Liver (tissue), 8 donors: ENCODE measurements at regions not wholly inside any gene's neighbourhood (a gene's known extent, or its start where the extent isn't known, plus 50 kb on each side); places are given as distances from the start of the nearest gene placed in this dataset.

Experiments
- DNase-seq: peaks from one replicate; pipeline ENCODE4 v3.0.0-alpha.2; 2017; ENCODE audit warnings: low spot score
- H3K27ac ChIP-seq, 2 donors: one replicate each; pipeline ENCODE4 v1.7.0; 2013; ENCODE audit warnings: inconsistent platforms in 2 of 2, low read length in 2 of 2, control low read depth in 1 of 2, low read depth in 1 of 2, mild to moderate bottlenecking in 1 of 2
- H3K27me3 ChIP-seq, 4 donors: one replicate each; pipeline versions ENCODE4 v1.6.1 to v1.7.0; 2013; ENCODE audit warnings: low read length in 3 of 4, inconsistent platforms in 1 of 4, mild to moderate bottlenecking in 1 of 4, moderate library complexity in 1 of 4; ENCODE audit not compliant: control insufficient read depth in 4 of 4, insufficient read depth in 4 of 4
- H3K36me3 ChIP-seq, 4 donors: one replicate each; pipeline versions ENCODE4 v1.6.1 to v1.7.0; 2013; ENCODE audit warnings: low read length in 3 of 4, mild to moderate bottlenecking in 3 of 4, low read depth in 1 of 4, moderate library complexity in 1 of 4; ENCODE audit not compliant: control insufficient read depth in 4 of 4, insufficient read depth in 3 of 4
- H3K4me1 ChIP-seq, 4 donors: one replicate each; pipeline versions ENCODE4 v1.6.1 to v1.7.0; 2013; ENCODE audit warnings: low read length in 3 of 4, mild to moderate bottlenecking in 3 of 4, moderate library complexity in 1 of 4; ENCODE audit not compliant: control insufficient read depth in 4 of 4, insufficient read depth in 4 of 4
- H3K4me3 ChIP-seq, 3 donors: one replicate each; pipeline versions ENCODE4 v1.6.1 to v1.7.0; 2013; ENCODE audit warnings: low read length in 3 of 3, control low read depth in 1 of 3, low read depth in 1 of 3, mild to moderate bottlenecking in 1 of 3
- H3K9ac ChIP-seq, 2 donors: one replicate each; pipeline ENCODE4 v1.7.0; 2013; ENCODE audit warnings: low read length in 2 of 2, mild to moderate bottlenecking in 2 of 2, moderate library complexity in 2 of 2, control low read depth in 1 of 2, low read depth in 1 of 2
- H3K9me3 ChIP-seq, 4 donors: one replicate each; pipeline versions ENCODE4 v1.6.1 to v1.7.0; 2013; ENCODE audit warnings: low read length in 3 of 4; ENCODE audit not compliant: control insufficient read depth in 4 of 4
- ATF3 ChIP-seq: IDR thresholded peaks from 2 replicates; pipeline ENCODE4 v1.6.1; 2016; ENCODE audit warnings: antibody characterized with exemption
- CTCF ChIP-seq: fragments of 150-350 bp; IDR thresholded peaks from 2 replicates; pipeline ENCODE4 v1.5.1; 2017; ENCODE audit warnings: improper control_type of control experiment, low read depth, low read length; ENCODE audit not compliant: missing input control
- EGR1 ChIP-seq, 2 donors: IDR thresholded peaks; 2 replicates each; pipeline ENCODE4 v1.6.1; 2016 to 2018; ENCODE audit warnings: antibody characterized with exemption in 2 of 2, low read depth in 2 of 2
- FOXA1 ChIP-seq: IDR thresholded peaks from 2 replicates; pipeline ENCODE4 v1.6.1; 2016; ENCODE audit warnings: antibody characterized with exemption
- FOXA2 ChIP-seq: IDR thresholded peaks from 2 replicates; pipeline ENCODE4 v1.6.1; 2016; ENCODE audit warnings: antibody characterized with exemption
- GABPA ChIP-seq, 2 donors: IDR thresholded peaks in 1 of 2; conservative IDR thresholded peaks in 1 of 2; 2 replicates each; pipeline ENCODE4 v1.6.1; 2016; ENCODE audit warnings: antibody characterized with exemption in 2 of 2, mild to moderate bottlenecking in 1 of 2, moderate library complexity in 1 of 2
- HNF4A ChIP-seq, 2 donors: conservative IDR thresholded peaks; 2 replicates each; pipeline ENCODE4 v1.6.1; 2016; ENCODE audit warnings: antibody characterized with exemption in 2 of 2, mild to moderate bottlenecking in 2 of 2
- HNF4G ChIP-seq: IDR thresholded peaks from 2 replicates; pipeline ENCODE4 v1.6.1; 2016; ENCODE audit warnings: antibody characterized with exemption
- JUND ChIP-seq, 2 donors: IDR thresholded peaks; 2 replicates each; pipeline ENCODE4 v1.6.1; 2016; ENCODE audit warnings: antibody characterized with exemption in 2 of 2
- MAX ChIP-seq: IDR thresholded peaks from 2 replicates; pipeline ENCODE4 v1.6.1; 2016; ENCODE audit warnings: antibody characterized with exemption
- NR2F2 ChIP-seq: IDR thresholded peaks from 2 replicates; pipeline ENCODE4 v1.6.1; 2016; ENCODE audit warnings: antibody characterized with exemption
- RAD21 ChIP-seq, 2 donors: IDR thresholded peaks; 2 replicates each; pipeline ENCODE4 v1.6.1; 2016; ENCODE audit warnings: antibody characterized with exemption in 2 of 2, mild to moderate bottlenecking in 2 of 2
- REST ChIP-seq: IDR thresholded peaks from 2 replicates; pipeline ENCODE4 v1.6.1; 2016; ENCODE audit warnings: antibody characterized with exemption, mild to moderate bottlenecking
- RXRA ChIP-seq, 2 donors: IDR thresholded peaks; 2 replicates each; pipeline ENCODE4 v1.6.1; 2017 to 2018; ENCODE audit warnings: antibody characterized with exemption in 2 of 2, mild to moderate bottlenecking in 1 of 2
- SP1 ChIP-seq: IDR thresholded peaks from 2 replicates; pipeline ENCODE4 v1.6.1; 2018; ENCODE audit warnings: antibody characterized with exemption, mild to moderate bottlenecking
- TAF1 ChIP-seq: conservative IDR thresholded peaks from 2 replicates; pipeline ENCODE4 v1.6.1; 2016; ENCODE audit warnings: antibody characterized with exemption, mild to moderate bottlenecking
- YY1 ChIP-seq: IDR thresholded peaks from 2 replicates; pipeline ENCODE4 v1.6.1; 2016; ENCODE audit warnings: antibody characterized with exemption, mild to moderate bottlenecking
- ZBTB33 ChIP-seq: IDR thresholded peaks from 2 replicates; pipeline ENCODE4 v1.6.1; 2016; ENCODE audit warnings: antibody characterized with exemption
- WGBS: extraction: QIAGEN DNeasy Blood & Tissue Kit; methylation state at CpG from one replicate; pipeline ENCODE4 v1.1.7; 2013; 5-methylcytosine and 5-hydroxymethylcytosine counted together
- donor health status: healthy.
- donor health status: healthy.
- donor health status: healthy.
- donor health status: healthy.
- donor health status: healthy.

- Histone ChIP-seq H3K36me3 (no peaks in the 10 kb centered on the region), H3K9me3 (no peaks in the 10 kb centered on the region), H3K27ac (no peak overlapping the region), H3K9ac (no peak overlapping the region), H3K4me3 (no peak overlapping the region), H3K27me3 (peaks cover 0 to 6% (median 0%) of the 10 kb centered on the region in 4 donors), H3K4me1 (no peaks in the 10 kb centered on the region)
- DNase-seq, result no peak
- WGBS, result 17% methylated on average over 32 of the region's 32 CpGs
- no peak for TF ChIP-seq RAD21 (IDR thresholded peaks at IDR 0.05)
- no peak for TF ChIP-seq ZBTB33
- no peak for TF ChIP-seq HNF4A (conservative IDR thresholded peaks at IDR 0.05)
- TF ChIP-seq CTCF, result no peak
- TF ChIP-seq RXRA (IDR thresholded peaks at IDR 0.05), result no peak
- no peak for TF ChIP-seq GABPA (IDR thresholded peaks at IDR 0.05 in 1 of 2, conservative IDR thresholded peaks at IDR 0.05 in 1 of 2)
- TF ChIP-seq JUND (IDR thresholded peaks at IDR 0.05), result no peak
- no peak for TF ChIP-seq FOXA2
- TF ChIP-seq ATF3, result no peak
- no peak for TF ChIP-seq SP1
- TF ChIP-seq TAF1, result no peak
- TF ChIP-seq FOXA1, result no peak
- no peak for TF ChIP-seq EGR1 (IDR thresholded peaks at IDR 0.05; ENCODE audit: low read depth in 2 of 2)
- TF ChIP-seq YY1, result no peak
- no peak for TF ChIP-seq REST
- TF ChIP-seq MAX, result no peak
- TF ChIP-seq HNF4G, result no peak
- no peak for TF ChIP-seq NR2F2
Observed at GRCh38 chr15:97652700-97653167, 307.8 kb upstream of the ARRDC4 start.
